H9 (cell line): ENCODE measurements at regions not wholly inside any gene's neighbourhood (a gene's known extent, or its start where the extent isn't known, plus 50 kb on each side); places are given as distances from the start of the nearest gene placed in this dataset.

ENCODE experiments used
- DNase-seq: peaks from one replicate; pipeline ENCODE4 v3.0.0-alpha.2; 2017
- H2AFZ ChIP-seq: one replicate; pipeline ENCODE4 v1.6.1; 2013; ENCODE audit warnings: mild to moderate bottlenecking, low read length, control low read depth, moderate library complexity
- H2AK5ac ChIP-seq: 2 replicates; pipeline ENCODE4 v1.6.1; 2013; ENCODE audit warnings: low read length, control low read depth, mixed read lengths; ENCODE audit not compliant: insufficient read length
- H2BK120ac ChIP-seq: one replicate; pipeline ENCODE4 v1.6.1; 2013; ENCODE audit warnings: low read depth, mild to moderate bottlenecking, low read length, control low read depth, inconsistent platforms; ENCODE audit not compliant: poor library complexity, severe bottlenecking
- H2BK12ac ChIP-seq: 2 replicates; pipeline ENCODE4 v1.6.1; 2013; ENCODE audit warnings: low read length, control low read depth, mixed read lengths, low read depth; ENCODE audit not compliant: insufficient read length
- H2BK15ac ChIP-seq: 2 replicates; pipeline ENCODE4 v1.6.1; 2013; ENCODE audit warnings: low read depth, low read length, control low read depth
- H2BK20ac ChIP-seq: one replicate; pipeline ENCODE4 v1.6.1; 2013; ENCODE audit warnings: low read depth, mild to moderate bottlenecking, low read length, control low read depth, inconsistent platforms; ENCODE audit not compliant: poor library complexity, severe bottlenecking
- H2BK5ac ChIP-seq: 2 replicates; pipeline ENCODE4 v1.6.1; 2013; ENCODE audit warnings: low read length, control low read depth, mixed read lengths; ENCODE audit not compliant: insufficient read length
- H3K14ac ChIP-seq: 2 replicates; pipeline ENCODE4 v1.6.1; 2013; ENCODE audit warnings: low read length, control low read depth; ENCODE audit not compliant: insufficient read depth
- H3K18ac ChIP-seq: 2 replicates; pipeline ENCODE4 v1.6.1; 2013; ENCODE audit warnings: low read depth, mild to moderate bottlenecking, mixed read lengths, low read length, control low read depth; ENCODE audit not compliant: insufficient read length
- H3K23ac ChIP-seq: 2 replicates; pipeline ENCODE4 v1.6.1; 2013; ENCODE audit warnings: low read length, control low read depth, mixed read lengths, low read depth; ENCODE audit not compliant: insufficient read length
- H3K23me2 ChIP-seq: 2 replicates; pipeline ENCODE4 v1.6.1; 2013; ENCODE audit warnings: low read depth, mild to moderate bottlenecking, mixed read lengths, low read length, control low read depth; ENCODE audit not compliant: insufficient read length, poor library complexity, severe bottlenecking
- H3K27ac ChIP-seq: 2 replicates; pipeline ENCODE4 v1.5.1; 2013; ENCODE audit warnings: low read length, control low read depth, mixed read lengths, low read depth; ENCODE audit not compliant: insufficient read length
- H3K27me3 ChIP-seq: 2 replicates; pipeline ENCODE4 v1.6.1; 2013; ENCODE audit warnings: low read length, control low read depth, inconsistent platforms; ENCODE audit not compliant: insufficient read depth
- H3K4ac ChIP-seq: 2 replicates; pipeline ENCODE4 v1.6.1; 2013; ENCODE audit warnings: low read depth, mild to moderate bottlenecking, control low read depth, inconsistent platforms, low read length, moderate library complexity
- H3K4me1 ChIP-seq: 2 replicates; pipeline ENCODE4 v1.6.1; 2013; ENCODE audit warnings: low read length, control low read depth, inconsistent platforms; ENCODE audit not compliant: insufficient read depth
- H3K4me2 ChIP-seq: 2 replicates; pipeline ENCODE4 v1.6.1; 2013; ENCODE audit warnings: low read length, control low read depth, mixed read lengths; ENCODE audit not compliant: insufficient read length, insufficient read depth
- H3K56ac ChIP-seq: 2 replicates; pipeline ENCODE4 v1.6.1; 2013; ENCODE audit warnings: low read depth, mild to moderate bottlenecking, mixed read lengths, low read length, control low read depth; ENCODE audit not compliant: insufficient read length
- H3K79me1 ChIP-seq: 2 replicates; pipeline ENCODE4 v1.6.1; 2013; ENCODE audit warnings: low read depth, mild to moderate bottlenecking, moderate library complexity, low read length, control low read depth, inconsistent platforms; ENCODE audit not compliant: insufficient read depth, poor library complexity, severe bottlenecking
- H3K79me2 ChIP-seq: 2 replicates; pipeline ENCODE4 v1.6.1; 2013; ENCODE audit warnings: low read length, control low read depth, inconsistent platforms; ENCODE audit not compliant: insufficient read depth
- H3K9ac ChIP-seq: 2 replicates; pipeline ENCODE4 v1.6.1; 2013; ENCODE audit warnings: low read length, control low read depth, mixed read lengths; ENCODE audit not compliant: insufficient read length; ENCODE audit errors: extremely low read depth
- H3K9me3 ChIP-seq: one replicate; pipeline ENCODE4 v1.6.1; 2013; ENCODE audit warnings: low read depth, low read length, inconsistent platforms; ENCODE audit not compliant: control insufficient read depth
- H3T11ph ChIP-seq: one replicate; pipeline ENCODE4 v1.6.1; 2013; ENCODE audit warnings: mild to moderate bottlenecking, low read length, control low read depth, inconsistent platforms
- H4K20me1 ChIP-seq: one replicate; pipeline ENCODE4 v1.6.1; 2013; ENCODE audit not compliant: control insufficient read depth, insufficient read length, insufficient read depth
- H4K5ac ChIP-seq: 2 replicates; pipeline ENCODE4 v1.6.1; 2013; ENCODE audit warnings: low read depth, mild to moderate bottlenecking, mixed read lengths, low read length, control low read depth; ENCODE audit not compliant: insufficient read length
- H4K8ac ChIP-seq: replicated peaks from 2 replicates; pipeline ENCODE4 v1.6.1; 2013; ENCODE audit warnings: low read length, control low read depth, mixed read lengths, low read depth; ENCODE audit not compliant: insufficient read length
- H4K91ac ChIP-seq: 2 replicates; pipeline ENCODE4 v1.6.1; 2013; ENCODE audit warnings: low read depth, mild to moderate bottlenecking, moderate library complexity, mixed read lengths, low read length, control low read depth; ENCODE audit not compliant: insufficient read length
- H3K27ac Mint-ChIP-seq, 3 experiments: 2 replicates in 2 of 3; 3 replicates in 1 of 3; pipeline ENCODE4 v1.8.0; 2020 to 2021; ENCODE audit warnings: mixed read lengths in 3 of 3, mild to moderate bottlenecking in 1 of 3, moderate library complexity in 1 of 3
- H3K27me3 Mint-ChIP-seq: 2 replicates; pipeline ENCODE4 v1.8.0; 2021; ENCODE audit warnings: low read depth, mild to moderate bottlenecking, moderate library complexity, mixed read lengths
- H3K36me3 Mint-ChIP-seq, 3 experiments: 2 replicates in 2 of 3; 3 replicates in 1 of 3; pipeline ENCODE4 v1.8.0; 2020 to 2021; ENCODE audit warnings: low read depth in 3 of 3, mixed read lengths in 3 of 3; ENCODE audit not compliant: insufficient read depth in 1 of 3
- H3K4me1 Mint-ChIP-seq, 2 experiments: 2 replicates each; pipeline ENCODE4 v1.8.0; 2020; ENCODE audit warnings: mixed read lengths in 2 of 2
- H3K4me3 Mint-ChIP-seq, 2 experiments: 2 replicates in 1 of 2; 3 replicates in 1 of 2; pipeline ENCODE4 v1.8.0; 2020 to 2021; ENCODE audit warnings: mild to moderate bottlenecking in 2 of 2, mixed read lengths in 2 of 2, moderate library complexity in 1 of 2
- H3K9me3 Mint-ChIP-seq, 2 experiments: 2 replicates in 1 of 2; 3 replicates in 1 of 2; pipeline ENCODE4 v1.8.0; 2020; ENCODE audit warnings: mild to moderate bottlenecking in 2 of 2, mixed read lengths in 2 of 2, moderate library complexity in 1 of 2
- CTCF ChIP-seq: fragments of 200-600 bp; sonication (generic); conservative IDR thresholded peaks from 3 replicates; pipeline ENCODE4 v1.8.0; 2021; ENCODE audit warnings: antibody characterized with exemption, mild to moderate bottlenecking
- WGBS: extraction: QIAGEN DNeasy Blood & Tissue Kit; methylation state at CpG from one replicate; pipeline ENCODE4 v1.1.7; 2013; ENCODE audit warnings: missing lambda C conversion rate, low lambda C conversion rate, mixed read lengths; ENCODE audit not compliant: insufficient read length; ENCODE audit errors: extremely low coverage; 5-methylcytosine and 5-hydroxymethylcytosine counted together

GRCh38 chr3:59126446-59126845 lies 76.6 kb upstream of the CFAP20DC start:
- H3T11ph ChIP-seq: no peak overlapping the region
- Mint-ChIP-seq H3K9me3 (peaks cover 5 to 8% of the 10 kb centered on the region in 2 experiments; a peak in 4 of 5 replicates), H3K4me1 (peaks cover 42 to 49% of the 10 kb centered on the region in 2 experiments), H3K4me3 (no peak overlapping the region), H3K27me3 (no peaks in the 10 kb centered on the region; the same call in none of the 2 replicates), H3K27ac (no peak overlapping the region; a peak in 1 of 7 replicates), H3K36me3 (peaks cover 3 to 17% (median 4%) of the 10 kb centered on the region in 3 experiments; a peak in 5 of 7 replicates)
- no peak overlapping the region for H2BK12ac ChIP-seq
- H3K18ac ChIP-seq: no peak overlapping the region
- no peak for DNase-seq
- WGBS: no CpG with 5 or more reads among the region's 5 CpGs
- no peak overlapping the region for H4K91ac ChIP-seq
- H2BK120ac ChIP-seq: no peak overlapping the region
- no peak overlapping the region for H2AFZ ChIP-seq
- H3K14ac ChIP-seq: no peak overlapping the region
- no peaks in the 10 kb centered on the region for H4K20me1 ChIP-seq
- H3K27ac ChIP-seq: no peak overlapping the region
- no peak overlapping the region for H3K4me2 ChIP-seq
- no peak overlapping the region for H3K9ac ChIP-seq
- no peak overlapping the region for H4K8ac ChIP-seq
- H3K79me2 ChIP-seq: no peaks in the 10 kb centered on the region
- no peak for TF ChIP-seq CTCF
- no peak overlapping the region for H3K4ac ChIP-seq
- no peaks in the 10 kb centered on the region for H3K27me3 ChIP-seq
- no peak overlapping the region for H2AK5ac ChIP-seq
- peaks cover 6% of the 10 kb centered on the region; the same call in 1 of the 2 replicates for H3K4me1 ChIP-seq
- H3K56ac ChIP-seq: no peak overlapping the region
- no peaks in the 10 kb centered on the region for H3K9me3 ChIP-seq
- no peak overlapping the region for H2BK20ac ChIP-seq
- H3K23me2 ChIP-seq: no peaks in the 10 kb centered on the region
- no peak overlapping the region for H2BK5ac ChIP-seq
- H2BK15ac ChIP-seq: no peak overlapping the region
- no peaks in the 10 kb centered on the region for H3K79me1 ChIP-seq
- no peak overlapping the region for H3K23ac ChIP-seq
- no peak overlapping the region for H4K5ac ChIP-seq
